ENCODE measurements at regions not wholly inside any gene's neighbourhood (a gene's known extent, or its start where the extent isn't known, plus 50 kb on each side); places are given as distances from the start of the nearest gene placed in this dataset.

DNA sequence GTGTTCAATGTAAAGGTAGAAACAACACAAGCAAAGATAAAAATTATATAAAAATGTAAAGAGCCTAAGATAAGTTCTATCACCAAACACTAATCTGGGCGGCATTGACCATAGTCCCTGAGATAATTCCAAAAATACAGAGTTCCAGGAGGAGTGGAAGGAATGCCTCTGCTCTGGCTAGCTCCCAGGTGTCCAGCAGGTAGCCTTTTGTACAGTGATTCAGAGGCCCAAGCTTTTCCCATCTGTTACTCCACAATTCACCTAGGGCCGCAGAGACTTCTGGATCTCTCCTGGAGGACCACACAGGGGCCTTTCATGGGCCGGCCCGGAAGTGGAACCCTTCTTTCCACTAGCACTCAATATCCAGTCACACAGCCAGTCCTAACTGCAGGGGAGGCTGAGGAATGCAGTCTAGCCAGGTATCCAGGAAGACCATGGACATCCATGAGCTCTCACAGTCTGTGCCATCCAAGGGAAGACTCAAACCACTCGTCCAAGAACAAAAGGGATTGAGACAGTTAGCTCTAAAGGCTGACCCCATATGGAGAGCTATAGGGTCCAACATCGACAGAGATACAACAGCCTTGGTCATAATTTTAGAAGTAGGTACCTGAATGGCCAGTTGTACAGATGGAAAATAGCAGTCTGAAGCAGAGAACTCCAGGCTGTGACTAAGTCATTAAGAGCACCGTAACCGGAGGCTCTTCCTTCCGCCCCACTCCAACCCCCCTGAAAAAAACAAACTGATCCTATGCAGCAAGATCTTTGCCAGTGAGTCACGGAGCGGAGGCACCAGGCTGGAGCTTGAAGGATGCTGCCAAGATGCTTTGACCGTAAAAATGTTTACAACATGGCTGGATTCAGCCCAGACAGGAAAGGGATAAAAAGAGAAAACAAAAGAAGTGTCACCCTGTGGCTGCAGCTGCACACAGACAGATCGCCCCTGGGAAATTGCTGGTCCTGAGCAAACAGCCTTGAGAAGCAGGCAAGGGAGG, 204.8 kb downstream of the NUAK1 start:
- no peak for DNase-seq
- no peaks in the 10 kb centered on the region for H3K9me3 Mint-ChIP-seq
- H3K4me1 Mint-ChIP-seq, result no peaks in the 10 kb centered on the region
- H3K36me3 Mint-ChIP-seq, result no peaks in the 10 kb centered on the region
- no peak overlapping the region for H3K4me3 Mint-ChIP-seq
- no peak for ATAC-seq (replicated peaks)
- H3K27ac Mint-ChIP-seq, result no peak overlapping the region
- H3K27me3 Mint-ChIP-seq, result no peaks in the 10 kb centered on the region

DNA sequence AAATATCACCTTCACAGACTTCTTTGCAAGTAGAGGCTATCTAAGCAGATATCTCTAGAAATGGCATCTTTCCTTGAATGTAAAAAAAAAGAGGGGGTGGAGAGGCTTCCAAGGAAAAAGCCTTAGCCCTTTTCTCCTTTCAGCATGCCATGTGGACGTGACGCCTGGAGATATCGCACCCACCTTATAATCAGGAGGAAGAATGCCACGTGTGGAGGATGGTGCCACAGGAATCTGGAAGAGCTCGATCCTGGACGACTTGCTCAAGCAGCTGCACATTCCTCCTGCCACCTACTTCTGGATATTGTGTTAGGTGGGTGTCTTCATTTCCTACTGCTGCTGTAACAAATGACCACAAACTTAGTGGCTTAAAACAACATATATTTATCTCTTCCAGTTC, 203.6 kb downstream of the NUAK1 start:
- Mint-ChIP-seq H3K36me3 (no peaks in the 10 kb centered on the region), H3K4me1 (no peaks in the 10 kb centered on the region), H3K27ac (no peak overlapping the region), H3K4me3 (no peak overlapping the region), H3K27me3 (no peaks in the 10 kb centered on the region), H3K9me3 (no peaks in the 10 kb centered on the region)
- DNase-seq (no peak), ATAC-seq (replicated peaks) (no peak)

DNA sequence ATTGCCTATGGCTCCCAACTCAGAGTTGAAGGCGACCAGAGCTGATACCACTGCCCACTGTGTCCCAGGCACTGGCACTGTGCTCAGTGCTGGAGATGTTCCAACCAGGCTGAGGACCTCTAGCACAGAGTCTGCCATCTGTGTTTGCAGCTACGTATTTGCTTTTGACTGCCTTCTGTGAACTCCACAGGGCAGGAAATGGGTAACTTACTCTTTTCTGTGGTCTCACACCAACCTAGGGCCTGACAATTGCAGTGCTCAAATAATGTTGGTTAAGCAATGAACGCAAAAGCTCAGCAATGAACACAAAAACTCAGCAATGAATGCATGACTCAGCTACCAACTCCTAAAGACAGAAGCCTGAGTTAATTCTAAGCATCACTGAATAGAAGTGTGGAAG, 202.8 kb downstream of the NUAK1 start:
- H3K9me3 Mint-ChIP-seq, result no peaks in the 10 kb centered on the region
- no peaks in the 10 kb centered on the region for H3K27me3 Mint-ChIP-seq
- ATAC-seq (replicated peaks) (no peak), DNase-seq (no peak)
- no peaks in the 10 kb centered on the region for H3K4me1 Mint-ChIP-seq
- H3K4me3 Mint-ChIP-seq, result no peak overlapping the region
- no peaks in the 10 kb centered on the region for H3K36me3 Mint-ChIP-seq
- H3K27ac Mint-ChIP-seq, result no peak overlapping the region

DNA sequence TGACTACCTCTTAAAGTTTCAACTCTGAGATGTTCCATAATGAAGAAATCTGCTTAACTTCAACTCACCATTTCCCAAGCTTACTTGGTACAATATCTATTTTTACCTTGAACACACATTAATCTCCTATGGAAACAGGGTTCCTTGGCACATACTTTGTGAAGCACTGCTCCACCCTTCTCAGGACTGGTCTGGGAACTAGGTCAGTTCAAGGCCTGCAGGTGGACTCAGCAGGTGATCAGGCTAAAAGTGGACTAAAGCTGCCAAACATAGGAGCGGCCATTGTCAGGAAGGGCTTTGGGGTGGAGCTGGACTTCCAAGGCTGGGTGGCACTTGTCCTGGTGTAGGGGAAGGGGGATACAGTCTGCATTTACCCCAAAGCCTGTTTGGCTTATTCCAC, 202.3 kb downstream of the NUAK1 start:
- no peak for DNase-seq
- H3K9me3 Mint-ChIP-seq, result no peaks in the 10 kb centered on the region
- no peak for ATAC-seq (replicated peaks)
- H3K4me1 Mint-ChIP-seq, result no peaks in the 10 kb centered on the region
- H3K27ac Mint-ChIP-seq, result no peak overlapping the region
- no peaks in the 10 kb centered on the region for H3K36me3 Mint-ChIP-seq
- no peak overlapping the region for H3K4me3 Mint-ChIP-seq
- no peaks in the 10 kb centered on the region for H3K27me3 Mint-ChIP-seq

GRCh38 chr12:105937009-105937408, 201.7 kb downstream of the NUAK1 start:
- Mint-ChIP-seq H3K36me3 (no peaks in the 10 kb centered on the region), H3K9me3 (no peaks in the 10 kb centered on the region), H3K27me3 (no peaks in the 10 kb centered on the region), H3K4me1 (no peaks in the 10 kb centered on the region), H3K27ac (no peak overlapping the region), H3K4me3 (no peak overlapping the region)
- no peak for DNase-seq
- ATAC-seq (replicated peaks), result no peak

- Mint-ChIP-seq H3K9me3 (peaks cover 0 to 8% of the 10 kb centered on the region in 2 donors), H3K27me3 (no peaks in the 10 kb centered on the region), H3K27ac (no peak overlapping the region), H3K4me3 (no peak overlapping the region), H3K36me3 (no peaks in the 10 kb centered on the region), H3K4me1 (no peaks in the 10 kb centered on the region)
- ATAC-seq (replicated peaks) (no peak), DNase-seq (no peak)
These were observed 199.5 kb downstream of the NUAK1 start for GRCh38 chr12:105939181-105939721.

- no peak for DNase-seq
- no peak for ATAC-seq (replicated peaks)
These were observed 196.5 kb downstream of the NUAK1 start for GRCh38 chr12:105942281-105942680.

DNA sequence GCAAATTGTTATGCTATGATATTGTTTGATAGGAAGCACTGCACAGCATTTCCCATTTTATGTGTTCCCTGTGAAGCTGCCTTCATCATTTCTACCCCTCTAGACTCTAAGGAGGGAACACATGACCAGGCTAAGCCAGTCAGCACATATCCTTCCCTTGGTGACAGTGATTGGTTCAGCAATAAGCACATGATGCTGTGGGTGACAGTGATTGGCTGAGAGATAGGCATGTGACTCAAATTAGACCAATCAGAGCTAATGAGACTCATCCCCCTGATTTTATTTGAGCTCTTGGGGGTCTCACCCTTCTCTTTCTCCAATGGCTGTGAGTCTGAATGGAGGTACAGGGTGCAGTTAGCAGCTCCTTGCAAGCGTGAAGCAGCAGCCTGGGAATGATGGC, 195.2 kb downstream of the NUAK1 start:
- Mint-ChIP-seq H3K4me3 (no peak overlapping the region), H3K27ac (no peak overlapping the region), H3K27me3 (peaks cover 0 to 3% of the 10 kb centered on the region in 2 donors), H3K9me3 (peaks cover 6 to 12% of the 10 kb centered on the region in 2 donors), H3K36me3 (no peaks in the 10 kb centered on the region), H3K4me1 (no peaks in the 10 kb centered on the region)
- DNase-seq (no peak), ATAC-seq (replicated peaks) (no peak)

More at GRCh38 chr12:105942281-105942680, 196.5 kb downstream of the NUAK1 start:
- no peak overlapping the region for H3K27ac Mint-ChIP-seq
- no peaks in the 10 kb centered on the region for H3K4me1 Mint-ChIP-seq
- peaks cover 0 to 3% of the 10 kb centered on the region in 2 donors for H3K27me3 Mint-ChIP-seq
- H3K36me3 Mint-ChIP-seq, result no peaks in the 10 kb centered on the region
- H3K4me3 Mint-ChIP-seq, result no peak overlapping the region
- H3K9me3 Mint-ChIP-seq, result peaks cover 6 to 12% of the 10 kb centered on the region in 2 donors

DNA sequence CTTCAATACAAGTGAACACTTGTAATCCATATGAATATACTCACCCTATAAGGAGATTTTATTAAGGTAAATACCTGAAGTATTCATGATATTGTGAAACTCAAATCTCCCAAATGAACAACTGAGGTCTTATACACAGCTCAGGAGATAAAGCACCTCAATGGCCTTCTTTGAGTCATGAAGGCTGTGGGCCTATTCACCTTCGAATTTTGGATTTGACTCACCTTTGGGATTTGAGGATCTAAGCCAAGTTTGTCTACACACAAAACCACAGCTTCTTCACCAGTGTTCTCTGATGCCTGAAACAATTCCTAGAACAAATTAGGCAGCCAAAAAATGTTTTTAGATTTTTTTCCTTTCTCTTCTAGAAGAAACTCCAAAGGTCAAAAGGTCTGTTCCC, 194.1 kb downstream of the NUAK1 start:
- DNase-seq, result no peak
- no peak for ATAC-seq (replicated peaks)
- H3K36me3 Mint-ChIP-seq, result no peaks in the 10 kb centered on the region
- peaks cover 3 to 6% of the 10 kb centered on the region in 2 donors for H3K27me3 Mint-ChIP-seq
- no peaks in the 10 kb centered on the region for H3K4me1 Mint-ChIP-seq
- H3K4me3 Mint-ChIP-seq, result no peak overlapping the region
- peaks cover 10 to 19% of the 10 kb centered on the region in 2 donors for H3K9me3 Mint-ChIP-seq
- no peak overlapping the region for H3K27ac Mint-ChIP-seq

DNA sequence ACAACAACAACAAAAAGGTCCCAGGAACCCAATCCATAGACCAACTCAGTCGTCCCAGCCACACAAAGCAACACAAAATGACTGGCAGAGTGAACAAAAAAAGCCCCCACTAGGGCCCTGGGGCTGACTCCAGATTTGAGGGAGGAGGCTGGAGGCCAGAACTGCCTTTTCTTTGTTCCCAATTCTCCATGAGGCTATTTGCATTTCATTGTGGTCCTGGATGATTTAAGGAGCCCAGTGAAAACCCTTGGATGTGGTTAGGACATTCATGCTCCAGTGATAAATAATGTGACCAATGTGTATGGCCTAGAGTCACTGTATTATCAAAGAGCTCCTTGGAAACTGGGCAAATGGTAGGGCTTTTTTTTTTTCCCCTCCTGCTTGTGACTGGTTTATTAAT, 192.9 kb downstream of the NUAK1 start:
- H3K27ac Mint-ChIP-seq, result no peak overlapping the region
- H3K27me3 Mint-ChIP-seq, result peaks cover 3 to 6% of the 10 kb centered on the region in 2 donors
- no peaks in the 10 kb centered on the region for H3K36me3 Mint-ChIP-seq
- no peak for DNase-seq
- no peak for ATAC-seq (replicated peaks)
- peaks cover 10 to 19% of the 10 kb centered on the region in 2 donors for H3K9me3 Mint-ChIP-seq
- H3K4me1 Mint-ChIP-seq, result no peaks in the 10 kb centered on the region
- H3K4me3 Mint-ChIP-seq, result no peak overlapping the region

DNA sequence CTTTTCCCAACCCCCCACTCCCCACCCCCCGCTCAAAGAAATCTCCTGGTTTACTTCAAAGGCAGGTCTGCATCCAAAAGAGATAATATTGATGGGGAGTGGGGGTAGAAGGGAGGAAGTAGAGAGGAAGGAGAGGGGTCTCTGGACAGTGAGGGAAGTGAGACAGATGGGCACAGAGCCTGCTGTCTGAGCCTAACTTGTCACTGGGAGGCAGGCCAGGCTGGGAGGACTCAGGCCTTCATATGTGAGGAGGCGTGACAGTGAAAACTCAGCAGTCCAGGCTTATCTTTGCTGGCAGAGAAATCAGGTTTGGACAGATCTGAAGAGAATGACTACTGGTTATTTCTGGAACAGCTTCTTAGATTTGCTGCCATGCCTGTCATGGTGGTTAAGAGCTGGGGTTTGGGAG, 192.3 kb downstream of the NUAK1 start:
- Mint-ChIP-seq H3K27ac (no peak overlapping the region), H3K36me3 (no peaks in the 10 kb centered on the region), H3K27me3 (peaks cover 3 to 6% of the 10 kb centered on the region in 2 donors), H3K4me3 (no peak overlapping the region), H3K4me1 (no peaks in the 10 kb centered on the region), H3K9me3 (peaks cover 10 to 19% of the 10 kb centered on the region in 2 donors)
- DNase-seq (no peak), ATAC-seq (replicated peaks) (no peak)

DNA sequence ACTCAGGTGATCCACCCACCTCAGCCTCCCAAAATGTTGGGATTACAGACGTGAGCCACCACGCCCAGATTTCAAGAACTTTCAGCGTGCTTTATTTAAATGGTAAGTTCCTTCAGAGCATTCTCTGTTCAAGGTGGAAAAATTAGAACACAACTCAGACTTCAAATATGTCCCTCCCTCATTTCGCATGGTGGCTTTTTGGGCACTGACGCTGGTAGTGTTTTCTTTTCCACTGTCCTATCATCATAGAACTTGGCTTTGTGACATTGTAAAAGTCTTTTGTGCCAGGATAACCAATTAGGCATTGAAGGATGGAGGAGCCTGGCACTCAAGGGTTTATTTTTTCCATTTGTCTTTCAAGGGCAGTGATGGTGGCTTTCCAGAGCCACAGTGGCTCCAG, 190.8 kb downstream of the NUAK1 start:
- H3K9me3 Mint-ChIP-seq, result peaks cover 10 to 21% of the 10 kb centered on the region in 2 donors
- H3K27me3 Mint-ChIP-seq, result peaks cover 3 to 6% of the 10 kb centered on the region in 2 donors

GRCh38 chr12:105948331-105948730, 190.4 kb downstream of the NUAK1 start:
- Mint-ChIP-seq H3K27me3 (peaks cover 3 to 6% of the 10 kb centered on the region in 2 donors), H3K4me3 (no peak overlapping the region), H3K4me1 (no peaks in the 10 kb centered on the region), H3K27ac (no peak overlapping the region), H3K36me3 (no peaks in the 10 kb centered on the region), H3K9me3 (peaks cover 10 to 17% of the 10 kb centered on the region in 2 donors)
- ATAC-seq (replicated peaks) (no peak), DNase-seq (no peak)

More for the DNA sequence above, 190.8 kb downstream of the NUAK1 start:
- no peak for DNase-seq
- Mint-ChIP-seq H3K36me3 (no peaks in the 10 kb centered on the region), H3K4me1 (no peaks in the 10 kb centered on the region), H3K27ac (no peak overlapping the region), H3K4me3 (no peak overlapping the region)
- no peak for ATAC-seq (replicated peaks)

- Mint-ChIP-seq H3K36me3 (no peaks in the 10 kb centered on the region), H3K9me3 (peaks cover 10 to 13% of the 10 kb centered on the region in 2 donors), H3K27ac (no peak overlapping the region), H3K4me3 (no peak overlapping the region), H3K4me1 (no peaks in the 10 kb centered on the region), H3K27me3 (peaks cover 3 to 6% of the 10 kb centered on the region in 2 donors)
- ATAC-seq (replicated peaks), result no peak
- DNase-seq, result no peak
These were observed 189.4 kb downstream of the NUAK1 start for GRCh38 chr12:105949391-105949790.

- Mint-ChIP-seq H3K4me3 (no peak overlapping the region), H3K27me3 (peaks cover 0 to 14% of the 10 kb centered on the region in 2 donors), H3K27ac (no peak overlapping the region), H3K9me3 (peaks cover 4 to 9% of the 10 kb centered on the region in 2 donors), H3K4me1 (no peaks in the 10 kb centered on the region), H3K36me3 (no peaks in the 10 kb centered on the region)
- ATAC-seq (replicated peaks), result no peak
- no peak for DNase-seq
These were observed 187.0 kb downstream of the NUAK1 start for GRCh38 chr12:105951732-105952131.
